HEK293T (cell line): ENCODE measurements at regions not wholly inside any gene's neighbourhood (a gene's known extent, or its start where the extent isn't known, plus 50 kb on each side); places are given as distances from the start of the nearest gene placed in this dataset.

ENCODE experiments used
- ELF4 ChIP-seq: fragments of 450-650 bp; IDR thresholded peaks from 2 replicates; pipeline ENCODE4 v1.6.1; 2017; ENCODE audit warnings: antibody characterized with exemption
- FOXA1 ChIP-seq: fragments of 450-650 bp; IDR thresholded peaks from 2 replicates; pipeline ENCODE4 v1.6.1; 2016; ENCODE audit warnings: mild to moderate bottlenecking
- FOXK2 ChIP-seq: fragments of 450-650 bp; IDR thresholded peaks from 2 replicates; pipeline ENCODE4 v1.6.1; 2016; ENCODE audit warnings: mild to moderate bottlenecking
- HDGF ChIP-seq: fragments of 450-650 bp; IDR thresholded peaks from 2 replicates; pipeline ENCODE4 v1.6.1; 2017; ENCODE audit warnings: antibody characterized with exemption, borderline replicate concordance
- L3MBTL2 ChIP-seq: fragments of 450-650 bp; conservative IDR thresholded peaks from 2 replicates; pipeline ENCODE4 v1.6.1; 2016; ENCODE audit warnings: mild to moderate bottlenecking
- LEF1 ChIP-seq: fragments of 450-650 bp; IDR thresholded peaks from 2 replicates; pipeline ENCODE4 v1.6.1; 2017; ENCODE audit warnings: mild to moderate bottlenecking, borderline replicate concordance
- NFRKB ChIP-seq: fragments of 450-650 bp; IDR thresholded peaks from 2 replicates; pipeline ENCODE4 v1.6.1; 2016; ENCODE audit warnings: mild to moderate bottlenecking, moderate library complexity
- SP1 ChIP-seq: fragments of 450-650 bp; IDR thresholded peaks from 2 replicates; pipeline ENCODE4 v1.6.1; 2017
- SUZ12 ChIP-seq: fragments of 450-650 bp; IDR thresholded peaks from 2 replicates; pipeline ENCODE4 v1.6.1; 2016; ENCODE audit warnings: mild to moderate bottlenecking

- no peak for TF ChIP-seq L3MBTL2
- no peak for TF ChIP-seq SP1
- no peak for TF ChIP-seq HDGF
- no peak for TF ChIP-seq FOXA1
- TF ChIP-seq NFRKB, result no peak
- TF ChIP-seq FOXK2, result no peak
- no peak for TF ChIP-seq LEF1
- no peak for TF ChIP-seq SUZ12
- no peak for TF ChIP-seq ELF4
These were observed 1360.1 kb upstream of the CELF2 start for GRCh38 chr10:9657530-9657929.
